Prostate gland (tissue), 2 donors: ENCODE measurements at regions not wholly inside any gene's neighbourhood (a gene's known extent, or its start where the extent isn't known, plus 50 kb on each side); places are given as distances from the start of the nearest gene placed in this dataset.
"Not testable (repeated sequence)": the region's sequence is repeated elsewhere in the genome, so short reads cannot be mapped to it uniquely, and the experiment has no call there.

Experiments used
- DNase-seq: peaks from one replicate; pipeline ENCODE4 v3.0.0-alpha.2; 2019; ENCODE audit warnings: low spot score
- H3K27ac ChIP-seq, 2 donors: fragments of 200-600 bp; sonication (generic); 2 replicates each; pipeline ENCODE4 v1.5.1; 2017 to 2019
- H3K27me3 ChIP-seq: fragments of 200-600 bp; sonication (generic); replicated peaks from 2 replicates; pipeline ENCODE4 v1.5.1; 2019; ENCODE audit not compliant: insufficient read depth
- H3K36me3 ChIP-seq, 2 donors: fragments of 200-600 bp; sonication (generic); 1 replicate in 1 of 2; 2 replicates in 1 of 2; pipeline versions ENCODE4 v1.5.1 to v1.8.1; 2017 to 2019
- H3K4me1 ChIP-seq: fragments of 200-600 bp; sonication (generic); replicated peaks from 2 replicates; pipeline ENCODE4 v1.5.1; 2019
- H3K4me3 ChIP-seq, 2 donors: fragments of 200-600 bp; sonication (generic); 2 replicates each; pipeline ENCODE4 v1.5.1; 2017 to 2019
- H3K9me3 ChIP-seq: fragments of 200-600 bp; sonication (generic); 2 replicates; pipeline ENCODE4 v1.5.1; 2017
- POLR2A ChIP-seq: fragments of 450-650 bp; IDR thresholded peaks from one replicate; pipeline ENCODE4 v1.6.1; 2016; ENCODE audit warnings: antibody characterized with exemption, mild to moderate bottlenecking
- POLR2AphosphoS5 ChIP-seq: sonication (generic); formaldehyde crosslinking; IDR thresholded peaks from one replicate; pipeline ENCODE4 v1.6.1; 2017; ENCODE audit warnings: antibody characterized with exemption
- WGBS: methylation state at CpG from one replicate; pipeline ENCODE4 v1.1.5; 2018; 5-methylcytosine and 5-hydroxymethylcytosine counted together
- intact Hi-C: fragments of 100-400 bp; cut with DNase I; formaldehyde crosslinking; loops from one replicate; pipeline ENCODE4 v1.14.2; 2022
- TF ChIP-seq, protein P1 (sequence below), 4 experiments: fragments of 200-600 bp in 2 of 4; fragments of 450-650 bp in 2 of 4; sonication (generic) in 2 of 4; IDR thresholded peaks; 1 replicate in 3 of 4; 2 replicates in 1 of 4; pipeline ENCODE4 v1.5.1; 2016 to 2019; ENCODE audit warnings: antibody characterized with exemption in 4 of 4, mild to moderate bottlenecking in 2 of 4, moderate library complexity in 2 of 4

DNA sequence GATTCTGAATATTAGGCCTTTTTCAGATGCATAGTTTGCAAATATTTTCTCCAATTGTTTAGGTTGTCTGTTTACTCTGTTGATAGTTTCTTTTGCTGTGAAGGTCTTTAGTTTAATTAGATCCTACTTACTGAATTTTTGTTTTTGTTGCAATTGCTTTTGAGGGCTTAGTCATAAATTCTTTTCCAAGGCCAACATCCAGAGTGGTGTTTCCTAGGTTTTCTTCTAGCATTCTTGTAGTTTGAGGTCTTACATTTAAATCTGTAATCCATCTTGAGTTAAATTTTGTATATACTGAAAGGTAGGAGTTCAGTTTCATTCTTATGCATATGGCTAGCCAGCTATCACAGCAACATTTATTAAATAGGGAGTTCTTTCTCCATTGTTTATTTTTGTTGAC, 404.8 kb downstream of the LNPK start:
- intact Hi-C loops: no loop called here
- Histone ChIP-seq H3K4me3 (no peak overlapping the region), H3K9me3 (no peaks in the 10 kb centered on the region), H3K4me1 (no peaks in the 10 kb centered on the region), H3K36me3 (no peaks in the 10 kb centered on the region), H3K27ac (no peak overlapping the region), H3K27me3 (no peaks in the 10 kb centered on the region)
- TF ChIP-seq, protein P1, sequence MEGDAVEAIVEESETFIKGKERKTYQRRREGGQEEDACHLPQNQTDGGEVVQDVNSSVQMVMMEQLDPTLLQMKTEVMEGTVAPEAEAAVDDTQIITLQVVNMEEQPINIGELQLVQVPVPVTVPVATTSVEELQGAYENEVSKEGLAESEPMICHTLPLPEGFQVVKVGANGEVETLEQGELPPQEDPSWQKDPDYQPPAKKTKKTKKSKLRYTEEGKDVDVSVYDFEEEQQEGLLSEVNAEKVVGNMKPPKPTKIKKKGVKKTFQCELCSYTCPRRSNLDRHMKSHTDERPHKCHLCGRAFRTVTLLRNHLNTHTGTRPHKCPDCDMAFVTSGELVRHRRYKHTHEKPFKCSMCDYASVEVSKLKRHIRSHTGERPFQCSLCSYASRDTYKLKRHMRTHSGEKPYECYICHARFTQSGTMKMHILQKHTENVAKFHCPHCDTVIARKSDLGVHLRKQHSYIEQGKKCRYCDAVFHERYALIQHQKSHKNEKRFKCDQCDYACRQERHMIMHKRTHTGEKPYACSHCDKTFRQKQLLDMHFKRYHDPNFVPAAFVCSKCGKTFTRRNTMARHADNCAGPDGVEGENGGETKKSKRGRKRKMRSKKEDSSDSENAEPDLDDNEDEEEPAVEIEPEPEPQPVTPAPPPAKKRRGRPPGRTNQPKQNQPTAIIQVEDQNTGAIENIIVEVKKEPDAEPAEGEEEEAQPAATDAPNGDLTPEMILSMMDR (IDR thresholded peaks at IDR 0.05): no peak
- TF ChIP-seq POLR2AphosphoS5 (no peak), POLR2A (no peak)
- no peak for DNase-seq

DNA sequence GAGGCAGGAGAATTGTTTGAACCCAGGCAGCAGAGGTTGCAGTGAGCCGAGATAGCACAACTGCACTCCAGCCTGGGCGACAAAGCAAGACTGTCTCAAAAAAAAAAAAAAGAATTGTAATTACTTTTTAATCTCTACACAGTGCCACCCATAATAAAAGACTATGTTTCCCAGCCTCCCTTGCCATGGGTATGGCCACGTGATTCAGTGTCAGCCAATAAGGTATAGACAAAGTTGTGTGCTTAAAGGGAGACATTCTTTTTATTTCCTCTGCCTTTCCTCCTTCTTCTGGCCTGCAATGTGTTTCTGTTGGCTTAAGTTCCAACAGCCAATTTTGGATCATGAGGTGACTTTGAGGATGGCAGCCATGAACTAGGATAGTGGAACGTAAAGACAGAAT, 406.9 kb downstream of the LNPK start:
- TF ChIP-seq POLR2A (no peak), POLR2AphosphoS5 (no peak)
- TF ChIP-seq, protein P1 (IDR thresholded peaks at IDR 0.05): no peak
- WGBS: 88% methylated on average over 4 of the region's 4 CpGs
- DNase-seq: no peak
- Histone ChIP-seq H3K27me3 (no peaks in the 10 kb centered on the region), H3K4me3 (no peak overlapping the region), H3K9me3 (no peaks in the 10 kb centered on the region), H3K36me3 (no peaks in the 10 kb centered on the region), H3K4me1 (no peaks in the 10 kb centered on the region), H3K27ac (no peak overlapping the region)
- intact Hi-C loops: no loop called here

DNA sequence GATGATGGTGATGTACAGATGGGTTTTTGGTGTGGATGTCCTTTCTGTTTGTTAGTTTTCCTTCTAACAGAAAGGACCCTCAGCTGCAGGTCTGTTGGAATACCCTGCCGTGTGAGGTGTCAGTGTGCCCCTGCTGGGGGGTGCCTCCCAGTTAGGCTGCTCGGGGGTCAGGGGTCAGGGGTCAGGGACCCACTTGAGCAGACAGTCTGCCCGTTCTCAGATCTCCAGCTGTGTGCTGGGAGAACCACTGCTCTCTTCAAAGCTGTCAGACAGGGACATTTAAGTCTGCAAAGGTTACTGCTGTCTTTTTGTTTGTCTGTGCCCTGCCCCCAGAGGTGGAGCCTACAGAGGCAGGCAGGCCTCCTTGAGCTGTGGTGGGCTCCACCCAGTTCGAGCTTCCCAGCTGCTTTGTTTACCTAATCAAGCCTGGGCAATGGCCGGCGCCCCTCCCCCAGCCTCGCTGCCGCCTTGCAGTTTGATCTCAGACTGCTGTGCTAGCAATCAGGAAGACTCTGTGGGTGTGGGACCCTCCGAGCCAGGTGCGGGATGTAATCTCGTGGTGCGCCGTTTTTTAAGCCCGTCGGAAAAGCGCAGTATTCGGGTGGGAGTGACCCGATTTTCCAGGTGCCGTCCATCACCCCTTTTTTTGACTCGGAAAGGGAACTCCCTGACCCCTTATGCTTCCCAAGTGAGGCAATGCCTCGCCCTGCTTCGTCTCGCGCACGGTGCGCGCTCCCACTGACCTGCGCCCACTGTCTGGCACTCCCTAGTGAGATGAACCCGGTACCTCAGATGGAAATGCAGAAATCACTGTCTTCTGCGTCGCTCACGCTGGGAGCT, 408.2 kb downstream of the LNPK start:
- H3K4me3 ChIP-seq, H3K27me3 ChIP-seq, H3K4me1 ChIP-seq, DNase-seq, H3K36me3 ChIP-seq, H3K27ac ChIP-seq, intact Hi-C loops, H3K9me3 ChIP-seq: not testable (repeated sequence)
- 82% methylated on average over 29 of the region's 32 CpGs for WGBS

DNA sequence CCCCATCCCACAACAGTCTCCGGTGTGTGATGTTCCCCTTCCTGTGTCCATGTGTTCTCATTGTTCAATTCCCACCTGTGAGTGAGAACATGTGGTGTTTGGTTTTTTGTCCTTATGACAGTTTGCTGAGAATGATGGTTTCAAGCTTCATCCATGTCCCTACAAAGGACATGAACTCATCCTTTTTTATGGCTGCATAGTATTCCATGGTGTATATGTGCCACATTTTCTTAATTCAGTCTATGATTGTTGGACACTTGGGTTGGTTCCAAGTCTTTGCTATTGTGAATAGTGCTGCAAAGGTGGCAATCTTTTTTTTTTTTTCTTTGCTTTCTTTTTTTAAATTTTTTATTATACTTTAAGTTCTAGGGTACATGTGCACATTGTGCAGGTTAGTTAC, 406.7 kb upstream of the ATP5MC3 start:
- H3K4me1 ChIP-seq, H3K36me3 ChIP-seq, H3K9me3 ChIP-seq, intact Hi-C loops, DNase-seq, H3K27ac ChIP-seq, H3K27me3 ChIP-seq, H3K4me3 ChIP-seq: not testable (repeated sequence)
- 86% methylated on average over 1 of the region's 1 CpG for WGBS

DNA sequence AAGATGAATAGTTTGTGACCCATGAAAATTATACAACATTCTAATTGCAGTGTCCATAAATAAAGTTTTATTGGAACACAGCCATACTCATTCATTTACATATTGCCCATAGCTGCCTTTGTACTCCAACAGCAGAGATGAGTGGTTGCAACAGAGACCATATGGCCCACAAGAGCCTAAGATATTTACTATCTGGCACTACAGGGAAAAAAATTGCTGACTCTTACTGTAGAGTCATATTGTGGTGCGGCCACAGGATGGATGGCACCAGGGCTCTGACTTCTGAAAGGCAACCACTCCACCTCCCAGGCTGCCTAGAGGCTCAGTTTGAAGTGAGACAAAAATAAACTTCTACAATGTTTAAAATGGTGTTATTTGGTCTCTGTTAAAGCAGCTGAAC, 404.0 kb upstream of the ATP5MC3 start:
- Histone ChIP-seq H3K36me3 (no peaks in the 10 kb centered on the region), H3K9me3 (no peaks in the 10 kb centered on the region), H3K4me3 (no peak overlapping the region), H3K27me3 (no peaks in the 10 kb centered on the region), H3K27ac (no peak overlapping the region), H3K4me1 (no peaks in the 10 kb centered on the region)
- WGBS: 100% methylated on average over 1 of the region's 1 CpG
- intact Hi-C loops: no loop called here
- TF ChIP-seq POLR2AphosphoS5: no peak
- TF ChIP-seq POLR2A: no peak
- DNase-seq: no peak

DNA sequence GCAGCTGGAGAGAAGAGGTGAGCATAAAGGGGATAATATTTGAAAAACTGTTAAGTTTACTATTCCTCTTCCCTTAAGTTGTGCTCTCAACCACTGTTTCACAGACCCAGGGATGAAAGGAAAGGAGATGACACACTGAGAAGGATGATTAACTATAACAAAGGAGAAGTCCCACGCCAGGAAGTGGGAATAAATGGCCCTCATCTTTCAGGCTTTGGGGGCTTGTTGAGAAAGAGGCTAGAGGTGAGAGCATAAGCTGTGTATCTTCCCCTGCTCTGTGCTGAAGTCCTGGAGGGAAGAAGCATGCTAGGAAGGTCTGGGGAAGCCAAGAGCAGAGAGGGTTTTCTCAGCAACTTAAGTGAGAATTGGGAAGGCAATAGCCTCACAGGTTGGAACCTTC, 399.1 kb upstream of the ATP5MC3 start:
- TF ChIP-seq POLR2AphosphoS5 (no peak), POLR2A (no peak)
- TF ChIP-seq, protein P1 (IDR thresholded peaks at IDR 0.05): no peak
- Histone ChIP-seq H3K27me3 (no peaks in the 10 kb centered on the region), H3K36me3 (no peaks in the 10 kb centered on the region), H3K4me1 (no peaks in the 10 kb centered on the region), H3K27ac (no peak overlapping the region), H3K4me3 (no peak overlapping the region), H3K9me3 (no peaks in the 10 kb centered on the region)
- DNase-seq: no peak
- intact Hi-C loops: no loop called here
- WGBS: 86% methylated on average over 1 of the region's 1 CpG
